ENCODE measurements at regions not wholly inside any gene's neighbourhood (a gene's known extent, or its start where the extent isn't known, plus 50 kb on each side); places are given as distances from the start of the nearest gene placed in this dataset.

- H3K27ac ChIP-seq: no peak overlapping the region
- TF ChIP-seq ZFX (IDR thresholded peaks at IDR 0.05; ENCODE audit: borderline replicate concordance) (no peak), CTCF (IDR thresholded peaks at IDR 0.05) (no peak)
Measured at GRCh38 chr6:25094726-25095125, 159.0 kb upstream of the RIPOR2 start.

- no peak overlapping the region for H3K27ac ChIP-seq
Measured at GRCh38 chr6:25100288-25100687, 164.5 kb upstream of the RIPOR2 start.

GRCh38 chr6:25103603-25104002, 167.8 kb upstream of the RIPOR2 start:
- TF ChIP-seq CTCF (IDR thresholded peaks at IDR 0.05) (no peak), ZFX (IDR thresholded peaks at IDR 0.05; ENCODE audit: borderline replicate concordance) (no peak)
- no peak overlapping the region for H3K27ac ChIP-seq

More at GRCh38 chr6:25100288-25100687, 164.5 kb upstream of the RIPOR2 start:
- no peak for TF ChIP-seq ZFX (IDR thresholded peaks at IDR 0.05; ENCODE audit: borderline replicate concordance)
- no peak for TF ChIP-seq CTCF (IDR thresholded peaks at IDR 0.05)

GRCh38 chr6:25105070-25105925, 169.5 kb upstream of the RIPOR2 start:
- H3K27ac ChIP-seq: no peak overlapping the region
- TF ChIP-seq ZFX (IDR thresholded peaks at IDR 0.05; ENCODE audit: borderline replicate concordance): no peak
- no peak for TF ChIP-seq CTCF (IDR thresholded peaks at IDR 0.05)

GRCh38 chr6:25107218-25107617, 171.5 kb upstream of the RIPOR2 start:
- TF ChIP-seq ZFX (IDR thresholded peaks at IDR 0.05; ENCODE audit: borderline replicate concordance): no peak
- no peak for TF ChIP-seq CTCF (IDR thresholded peaks at IDR 0.05)

GRCh38 chr6:25111782-25112181, 167.4 kb upstream of the CARMIL1 start:
- no peak overlapping the region for H3K27ac ChIP-seq
- TF ChIP-seq CTCF (IDR thresholded peaks at IDR 0.05) (no peak), ZFX (IDR thresholded peaks at IDR 0.05; ENCODE audit: borderline replicate concordance) (no peak)

More at GRCh38 chr6:25107218-25107617, 171.5 kb upstream of the RIPOR2 start:
- no peak overlapping the region for H3K27ac ChIP-seq

GRCh38 chr6:25112322-25112773, 166.8 kb upstream of the CARMIL1 start:
- H3K27ac ChIP-seq: no peak overlapping the region
- no peak for TF ChIP-seq CTCF (IDR thresholded peaks at IDR 0.05)
- TF ChIP-seq ZFX (IDR thresholded peaks at IDR 0.05; ENCODE audit: borderline replicate concordance): no peak
